ENCODE measurements at regions not wholly inside any gene's neighbourhood (a gene's known extent, or its start where the extent isn't known, plus 50 kb on each side); places are given as distances from the start of the nearest gene placed in this dataset.

- peaks cover 3% of the 10 kb centered on the region in 2 experiments for H3K4me1 ChIP-seq (ENCODE audit: control insufficient read depth in 1 of 2, insufficient read depth in 2 of 2, low read length in 2 of 2)
Measured at GRCh38 chr1:208951908-208952307, 631.6 kb upstream of the CAMK1G start.

GRCh38 chr1:208962867-208963266, 620.6 kb upstream of the CAMK1G start:
- Histone ChIP-seq H4K8ac (ENCODE audit: low read depth, low read length) (no peak overlapping the region), H3K9me3 (ENCODE audit: insufficient read depth, low read depth, low read length) (peaks cover 3% of the 10 kb centered on the region), H3K9ac (ENCODE audit: low read length) (no peak overlapping the region), H3K27ac (ENCODE audit: low read depth, low read length) (no peak overlapping the region), H2AFZ (ENCODE audit: insufficient read depth, low read length, poor library complexity) (no peak overlapping the region), H3K4me1 (ENCODE audit: control insufficient read depth in 1 of 2, insufficient read depth in 2 of 2, low read length in 2 of 2) (no peaks in the 10 kb centered on the region), H4K91ac (ENCODE audit: low read depth, low read length) (no peak overlapping the region), H4K12ac (ENCODE audit: low read depth, low read length) (no peak overlapping the region), H2BK12ac (ENCODE audit: low read length) (no peak overlapping the region), H3K36me3 (ENCODE audit: control insufficient read depth in 1 of 2, insufficient read depth in 2 of 2, low read length in 2 of 2) (no peaks in the 10 kb centered on the region), H3K79me1 (ENCODE audit: low read length) (no peaks in the 10 kb centered on the region), H2AK5ac (ENCODE audit: low read length) (no peak overlapping the region), H3K79me2 (ENCODE audit: control insufficient read depth, insufficient read depth, low read length, poor library complexity) (no peaks in the 10 kb centered on the region), H3K27me3 (ENCODE audit: insufficient read depth, low read length) (no peaks in the 10 kb centered on the region), H2BK120ac (ENCODE audit: insufficient read depth, low read length, poor library complexity) (no peak overlapping the region), H3K4me2 (ENCODE audit: low read length) (no peak overlapping the region), H3K23ac (ENCODE audit: low read length) (no peak overlapping the region), H2BK5ac (ENCODE audit: low read depth, low read length, poor library complexity) (no peak overlapping the region), H3K14ac (ENCODE audit: low read length) (no peak overlapping the region), H3K4ac (ENCODE audit: low read depth, low read length) (no peak overlapping the region), H3K4me3 (ENCODE audit: low read depth, low read length) (no peak overlapping the region), H3K18ac (ENCODE audit: low read length) (no peak overlapping the region)
- DNase-seq = no peak

More at GRCh38 chr1:208951908-208952307, 631.6 kb upstream of the CAMK1G start:
- H3K36me3 ChIP-seq (ENCODE audit: control insufficient read depth in 1 of 2, insufficient read depth in 2 of 2, low read length in 2 of 2) = no peaks in the 10 kb centered on the region
- no peak for DNase-seq
- H2BK12ac ChIP-seq (ENCODE audit: low read length) = no peak overlapping the region
- no peak overlapping the region for H2AFZ ChIP-seq (ENCODE audit: insufficient read depth, low read length, poor library complexity)
- no peak overlapping the region for H2AK5ac ChIP-seq (ENCODE audit: low read length)
- H3K18ac ChIP-seq (ENCODE audit: low read length) = no peak overlapping the region
- no peaks in the 10 kb centered on the region for H3K27me3 ChIP-seq (ENCODE audit: insufficient read depth, low read length)
- no peak overlapping the region for H3K14ac ChIP-seq (ENCODE audit: low read length)
- H3K9ac ChIP-seq (ENCODE audit: low read length) = no peak overlapping the region
- H3K4ac ChIP-seq (ENCODE audit: low read depth, low read length) = no peak overlapping the region
- H4K8ac ChIP-seq (ENCODE audit: low read depth, low read length) = no peak overlapping the region
- no peaks in the 10 kb centered on the region for H3K79me2 ChIP-seq (ENCODE audit: control insufficient read depth, insufficient read depth, low read length, poor library complexity)
- H3K27ac ChIP-seq (ENCODE audit: low read depth, low read length) = no peak overlapping the region
- no peak overlapping the region for H4K91ac ChIP-seq (ENCODE audit: low read depth, low read length)
- H3K4me2 ChIP-seq (ENCODE audit: low read length) = no peak overlapping the region
- H3K79me1 ChIP-seq (ENCODE audit: low read length) = no peaks in the 10 kb centered on the region
- no peak overlapping the region for H3K4me3 ChIP-seq (ENCODE audit: low read depth, low read length)
- H2BK5ac ChIP-seq (ENCODE audit: low read depth, low read length, poor library complexity) = no peak overlapping the region
- H4K12ac ChIP-seq (ENCODE audit: low read depth, low read length) = no peak overlapping the region
- no peaks in the 10 kb centered on the region for H3K9me3 ChIP-seq (ENCODE audit: insufficient read depth, low read depth, low read length)
- no peak overlapping the region for H3K23ac ChIP-seq (ENCODE audit: low read length)
- no peak overlapping the region for H2BK120ac ChIP-seq (ENCODE audit: insufficient read depth, low read length, poor library complexity)

- H3K4ac ChIP-seq (ENCODE audit: low read depth, low read length) = no peak overlapping the region
- no peak for DNase-seq
- no peaks in the 10 kb centered on the region for H3K27me3 ChIP-seq (ENCODE audit: insufficient read depth, low read length)
- H4K12ac ChIP-seq (ENCODE audit: low read depth, low read length) = no peak overlapping the region
- no peaks in the 10 kb centered on the region for H3K36me3 ChIP-seq (ENCODE audit: control insufficient read depth in 1 of 2, insufficient read depth in 2 of 2, low read length in 2 of 2)
- no peaks in the 10 kb centered on the region for H3K9me3 ChIP-seq (ENCODE audit: insufficient read depth, low read depth, low read length)
- H3K23ac ChIP-seq (ENCODE audit: low read length) = no peak overlapping the region
- H4K91ac ChIP-seq (ENCODE audit: low read depth, low read length) = no peak overlapping the region
- no peak overlapping the region for H2AK5ac ChIP-seq (ENCODE audit: low read length)
- H3K4me3 ChIP-seq (ENCODE audit: low read depth, low read length) = no peak overlapping the region
- no peaks in the 10 kb centered on the region for H3K79me1 ChIP-seq (ENCODE audit: low read length)
- no peak overlapping the region for H3K4me2 ChIP-seq (ENCODE audit: low read length)
- H3K9ac ChIP-seq (ENCODE audit: low read length) = no peak overlapping the region
- no peak overlapping the region for H2AFZ ChIP-seq (ENCODE audit: insufficient read depth, low read length, poor library complexity)
- no peak overlapping the region for H4K8ac ChIP-seq (ENCODE audit: low read depth, low read length)
- no peak overlapping the region for H3K18ac ChIP-seq (ENCODE audit: low read length)
- H3K4me1 ChIP-seq (ENCODE audit: control insufficient read depth in 1 of 2, insufficient read depth in 2 of 2, low read length in 2 of 2) = no peaks in the 10 kb centered on the region
- H3K79me2 ChIP-seq (ENCODE audit: control insufficient read depth, insufficient read depth, low read length, poor library complexity) = no peaks in the 10 kb centered on the region
- no peak overlapping the region for H2BK5ac ChIP-seq (ENCODE audit: low read depth, low read length, poor library complexity)
- H2BK120ac ChIP-seq (ENCODE audit: insufficient read depth, low read length, poor library complexity) = no peak overlapping the region
- no peak overlapping the region for H3K14ac ChIP-seq (ENCODE audit: low read length)
- no peak overlapping the region for H3K27ac ChIP-seq (ENCODE audit: low read depth, low read length)
- no peak overlapping the region for H2BK12ac ChIP-seq (ENCODE audit: low read length)
Measured at GRCh38 chr1:208965351-208965750, 618.2 kb upstream of the CAMK1G start.

GRCh38 chr1:208967334-208967733, 616.2 kb upstream of the CAMK1G start:
- no peak overlapping the region for H4K8ac ChIP-seq (ENCODE audit: low read depth, low read length)
- H2BK5ac ChIP-seq (ENCODE audit: low read depth, low read length, poor library complexity) = no peak overlapping the region
- no peak overlapping the region for H2AFZ ChIP-seq (ENCODE audit: insufficient read depth, low read length, poor library complexity)
- H3K36me3 ChIP-seq (ENCODE audit: control insufficient read depth in 1 of 2, insufficient read depth in 2 of 2, low read length in 2 of 2) = no peaks in the 10 kb centered on the region
- no peak overlapping the region for H2AK5ac ChIP-seq (ENCODE audit: low read length)
- no peak overlapping the region for H3K4me3 ChIP-seq (ENCODE audit: low read depth, low read length)
- H3K4me1 ChIP-seq (ENCODE audit: control insufficient read depth in 1 of 2, insufficient read depth in 2 of 2, low read length in 2 of 2) = no peaks in the 10 kb centered on the region
- H3K18ac ChIP-seq (ENCODE audit: low read length) = no peak overlapping the region
- DNase-seq = no peak
- no peak overlapping the region for H4K91ac ChIP-seq (ENCODE audit: low read depth, low read length)
- H3K27me3 ChIP-seq (ENCODE audit: insufficient read depth, low read length) = no peaks in the 10 kb centered on the region
- H3K4ac ChIP-seq (ENCODE audit: low read depth, low read length) = no peak overlapping the region
- H3K79me1 ChIP-seq (ENCODE audit: low read length) = no peaks in the 10 kb centered on the region
- no peak overlapping the region for H2BK12ac ChIP-seq (ENCODE audit: low read length)
- no peak overlapping the region for H3K14ac ChIP-seq (ENCODE audit: low read length)
- H3K9me3 ChIP-seq (ENCODE audit: insufficient read depth, low read depth, low read length) = no peaks in the 10 kb centered on the region
- no peak overlapping the region for H2BK120ac ChIP-seq (ENCODE audit: insufficient read depth, low read length, poor library complexity)
- H4K12ac ChIP-seq (ENCODE audit: low read depth, low read length) = no peak overlapping the region
- no CpG with 5 or more reads among the region's 4 CpGs for WGBS (ENCODE audit: extremely low coverage, insufficient coverage, insufficient read length)
- no peak overlapping the region for H3K4me2 ChIP-seq (ENCODE audit: low read length)
- H3K79me2 ChIP-seq (ENCODE audit: control insufficient read depth, insufficient read depth, low read length, poor library complexity) = no peaks in the 10 kb centered on the region
- H3K27ac ChIP-seq (ENCODE audit: low read depth, low read length) = no peak overlapping the region
- no peak overlapping the region for H3K9ac ChIP-seq (ENCODE audit: low read length)
- no peak overlapping the region for H3K23ac ChIP-seq (ENCODE audit: low read length)

- no CpG with 5 or more reads among the region's 4 CpGs for WGBS (ENCODE audit: extremely low coverage, insufficient coverage, insufficient read length)
Measured at GRCh38 chr1:208974717-208975116, 608.8 kb upstream of the CAMK1G start.

More at GRCh38 chr1:208974717-208975116, 608.8 kb upstream of the CAMK1G start:
- Histone ChIP-seq H3K9ac (ENCODE audit: low read length) (no peak overlapping the region), H3K4me3 (ENCODE audit: low read depth, low read length) (no peak overlapping the region), H3K14ac (ENCODE audit: low read length) (no peak overlapping the region), H3K36me3 (ENCODE audit: control insufficient read depth in 1 of 2, insufficient read depth in 2 of 2, low read length in 2 of 2) (no peaks in the 10 kb centered on the region), H4K12ac (ENCODE audit: low read depth, low read length) (no peak overlapping the region), H3K27ac (ENCODE audit: low read depth, low read length) (no peak overlapping the region), H2AK5ac (ENCODE audit: low read length) (no peak overlapping the region), H4K91ac (ENCODE audit: low read depth, low read length) (no peak overlapping the region), H3K4me1 (ENCODE audit: control insufficient read depth in 1 of 2, insufficient read depth in 2 of 2, low read length in 2 of 2) (no peaks in the 10 kb centered on the region), H3K4ac (ENCODE audit: low read depth, low read length) (no peak overlapping the region), H2AFZ (ENCODE audit: insufficient read depth, low read length, poor library complexity) (no peak overlapping the region), H3K18ac (ENCODE audit: low read length) (no peak overlapping the region), H2BK120ac (ENCODE audit: insufficient read depth, low read length, poor library complexity) (no peak overlapping the region), H2BK12ac (ENCODE audit: low read length) (no peak overlapping the region), H4K8ac (ENCODE audit: low read depth, low read length) (no peak overlapping the region), H3K4me2 (ENCODE audit: low read length) (no peak overlapping the region), H3K23ac (ENCODE audit: low read length) (no peak overlapping the region), H3K9me3 (ENCODE audit: insufficient read depth, low read depth, low read length) (no peaks in the 10 kb centered on the region), H3K27me3 (ENCODE audit: insufficient read depth, low read length) (no peaks in the 10 kb centered on the region), H2BK5ac (ENCODE audit: low read depth, low read length, poor library complexity) (no peak overlapping the region), H3K79me2 (ENCODE audit: control insufficient read depth, insufficient read depth, low read length, poor library complexity) (no peaks in the 10 kb centered on the region), H3K79me1 (ENCODE audit: low read length) (no peaks in the 10 kb centered on the region)
- DNase-seq = no peak
